DND-41 (cell line): ENCODE measurements at regions not wholly inside any gene's neighbourhood (a gene's known extent, or its start where the extent isn't known, plus 50 kb on each side); places are given as distances from the start of the nearest gene placed in this dataset.

Experiments
- CTCF ChIP-seq: IDR thresholded peaks from 2 replicates; pipeline ENCODE4 v1.5.1; 2012; ENCODE audit warnings: borderline replicate concordance, low read length, moderate library complexity, mild to moderate bottlenecking; ENCODE audit not compliant: poor library complexity, severe bottlenecking; ENCODE audit errors: extremely low read depth
- EZH2 ChIP-seq: IDR thresholded peaks from 3 replicates; pipeline ENCODE4 v1.6.1; 2012; ENCODE audit warnings: borderline replicate concordance, low read depth, mild to moderate bottlenecking, moderate library complexity, low read length, inconsistent platforms; ENCODE audit not compliant: severe bottlenecking

GRCh38 chr2:204138206-204138605 lies 201.6 kb downstream of the ICOS start:
- no peak for TF ChIP-seq EZH2
- no peak for TF ChIP-seq CTCF
